Kidney tubule cell (primary cell): ENCODE measurements at regions not wholly inside any gene's neighbourhood (a gene's known extent, or its start where the extent isn't known, plus 50 kb on each side); places are given as distances from the start of the nearest gene placed in this dataset.

ENCODE experiments used
- DNase-seq: peaks from one replicate; pipeline ENCODE4 v3.0.0-alpha.2; 2018; ENCODE audit warnings: low spot score

- no peak for DNase-seq
These were observed 622.7 kb downstream of the RAB28 start for GRCh38 chr4:12861422-12861821.

GRCh38 chr4:12852338-12853307 lies 631.5 kb downstream of the RAB28 start:
- peak; percentile 86 for DNase-seq

- DNase-seq = no peak
These were observed 637.8 kb downstream of the RAB28 start for GRCh38 chr4:12846368-12846767.

- DNase-seq = no peak
These were observed 640.0 kb downstream of the RAB28 start for GRCh38 chr4:12844141-12844540.

- DNase-seq = no peak
These were observed 656.2 kb downstream of the RAB28 start for GRCh38 chr4:12827966-12828365.

GRCh38 chr4:12791536-12791935 lies 692.6 kb downstream of the RAB28 start:
- no peak for DNase-seq

GRCh38 chr4:12787261-12787660 lies 696.9 kb downstream of the RAB28 start:
- no peak for DNase-seq

- no peak for DNase-seq
These were observed 705.4 kb downstream of the RAB28 start for GRCh38 chr4:12778706-12779105.

- no peak for DNase-seq
These were observed 705.9 kb downstream of the RAB28 start for GRCh38 chr4:12778191-12778590.

GRCh38 chr4:12770351-12770750 lies 713.8 kb downstream of the RAB28 start:
- DNase-seq = no peak

- peak; percentile 50 for DNase-seq
These were observed 722.4 kb downstream of the RAB28 start for GRCh38 chr4:12761694-12762093.

- no peak for DNase-seq
These were observed 737.0 kb downstream of the RAB28 start for GRCh38 chr4:12747154-12747553.

- DNase-seq = no peak
These were observed 737.9 kb downstream of the RAB28 start for GRCh38 chr4:12746221-12746620.

- DNase-seq = no peak
These were observed 749.6 kb downstream of the RAB28 start for GRCh38 chr4:12734586-12734985.

- peak; percentile 34 for DNase-seq
These were observed 754.8 kb downstream of the RAB28 start for GRCh38 chr4:12729384-12729783.

- DNase-seq = peak; percentile 9
These were observed 759.6 kb downstream of the RAB28 start for GRCh38 chr4:12724510-12724909.

GRCh38 chr4:12723849-12724447 lies 760.2 kb downstream of the RAB28 start:
- DNase-seq = no peak

GRCh38 chr4:12716896-12717295 lies 767.2 kb downstream of the RAB28 start:
- DNase-seq = no peak

- no peak for DNase-seq
These were observed 771.3 kb downstream of the RAB28 start for GRCh38 chr4:12712648-12713339.

GRCh38 chr4:12707381-12708175 lies 776.6 kb downstream of the RAB28 start:
- DNase-seq = no peak

GRCh38 chr4:12703036-12703435 lies 781.1 kb downstream of the RAB28 start:
- peak; percentile 47 for DNase-seq

- no peak for DNase-seq
These were observed 782.8 kb downstream of the RAB28 start for GRCh38 chr4:12701384-12701783.
